ENCODE measurements at regions not wholly inside any gene's neighbourhood (a gene's known extent, or its start where the extent isn't known, plus 50 kb on each side); places are given as distances from the start of the nearest gene placed in this dataset.
"Not testable (repeated sequence)": the region's sequence is repeated elsewhere in the genome, so short reads cannot be mapped to it uniquely, and the experiment has no call there.

GRCh38 chr2:208781166-208781565 lies 374.6 kb downstream of the PTH2R start:
- intact Hi-C loops (cut with DNase I): no loop called here
- H3K27ac ChIP-seq (ENCODE audit: low read depth in 2 of 2, low read length in 2 of 2): no peak overlapping the region

GRCh38 chr2:208782097-208782496 lies 375.5 kb downstream of the PTH2R start:
- TF ChIP-seq CTCF (IDR thresholded peaks at IDR 0.05; ENCODE audit: borderline replicate concordance, extremely low read depth, insufficient read depth): no peak
- H3K4me3 ChIP-seq (ENCODE audit: low read length in 3 of 3): no peak overlapping the region
- DNase-seq (no peak), FAIRE-seq (no peak)
- intact Hi-C loops (cut with DNase I): no loop called here
- H3K27ac ChIP-seq (ENCODE audit: low read depth in 2 of 2, low read length in 2 of 2): no peak overlapping the region
- H3K4me1 ChIP-seq (ENCODE audit: control insufficient read depth in 2 of 3, insufficient read depth in 2 of 3, low read depth in 1 of 3, low read length in 3 of 3): no peaks in the 10 kb centered on the region
- no peak overlapping the region for H3K9ac ChIP-seq (ENCODE audit: low read length in 3 of 3)
- no peaks in the 10 kb centered on the region for H3K9me3 ChIP-seq (ENCODE audit: control insufficient read depth in 2 of 3, insufficient read depth in 1 of 3, low read length in 3 of 3)
- no peaks in the 10 kb centered on the region for H3K36me3 ChIP-seq (ENCODE audit: control insufficient read depth in 2 of 3, insufficient read depth in 3 of 3, low read length in 3 of 3)
- no peaks in the 10 kb centered on the region for H3K27me3 ChIP-seq (ENCODE audit: control insufficient read depth, insufficient read depth, low read length)

More at GRCh38 chr2:208781166-208781565, 374.6 kb downstream of the PTH2R start:
- Histone ChIP-seq H3K36me3 (ENCODE audit: control insufficient read depth in 2 of 3, insufficient read depth in 3 of 3, low read length in 3 of 3) (no peaks in the 10 kb centered on the region), H3K4me1 (ENCODE audit: control insufficient read depth in 2 of 3, insufficient read depth in 2 of 3, low read depth in 1 of 3, low read length in 3 of 3) (no peaks in the 10 kb centered on the region), H3K9me3 (ENCODE audit: control insufficient read depth in 2 of 3, insufficient read depth in 1 of 3, low read length in 3 of 3) (no peaks in the 10 kb centered on the region), H3K9ac (ENCODE audit: low read length in 3 of 3) (no peak overlapping the region), H3K27me3 (ENCODE audit: control insufficient read depth, insufficient read depth, low read length) (no peaks in the 10 kb centered on the region), H3K4me3 (ENCODE audit: low read length in 3 of 3) (no peak overlapping the region)
- no peak for DNase-seq
- no peak for TF ChIP-seq CTCF (IDR thresholded peaks at IDR 0.05; ENCODE audit: borderline replicate concordance, extremely low read depth, insufficient read depth)
- FAIRE-seq: no peak

GRCh38 chr2:208783184-208783583 lies 376.6 kb downstream of the PTH2R start:
- Histone ChIP-seq H3K27me3 (ENCODE audit: control insufficient read depth, insufficient read depth, low read length) (no peaks in the 10 kb centered on the region), H3K27ac (ENCODE audit: low read depth in 2 of 2, low read length in 2 of 2) (no peak overlapping the region), H3K36me3 (ENCODE audit: control insufficient read depth in 2 of 3, insufficient read depth in 3 of 3, low read length in 3 of 3) (no peaks in the 10 kb centered on the region), H3K9me3 (ENCODE audit: control insufficient read depth in 2 of 3, insufficient read depth in 1 of 3, low read length in 3 of 3) (no peaks in the 10 kb centered on the region), H3K9ac (ENCODE audit: low read length in 3 of 3) (no peak overlapping the region), H3K4me3 (ENCODE audit: low read length in 3 of 3) (no peak overlapping the region), H3K4me1 (ENCODE audit: control insufficient read depth in 2 of 3, insufficient read depth in 2 of 3, low read depth in 1 of 3, low read length in 3 of 3) (no peaks in the 10 kb centered on the region)
- no peak for TF ChIP-seq CTCF (IDR thresholded peaks at IDR 0.05; ENCODE audit: borderline replicate concordance, extremely low read depth, insufficient read depth)
- intact Hi-C loops (cut with DNase I): no loop called here
- DNase-seq (peak in 1 of 5 donors; percentile 3), FAIRE-seq (no peak)

- H3K9ac ChIP-seq (ENCODE audit: low read length in 3 of 3); H3K27ac ChIP-seq (ENCODE audit: low read depth in 2 of 2, low read length in 2 of 2); intact Hi-C loops (cut with DNase I); FAIRE-seq; H3K4me1 ChIP-seq (ENCODE audit: control insufficient read depth in 2 of 3, insufficient read depth in 2 of 3, low read depth in 1 of 3, low read length in 3 of 3); H3K9me3 ChIP-seq (ENCODE audit: control insufficient read depth in 2 of 3, insufficient read depth in 1 of 3, low read length in 3 of 3); H3K27me3 ChIP-seq (ENCODE audit: control insufficient read depth, insufficient read depth, low read length); H3K36me3 ChIP-seq (ENCODE audit: control insufficient read depth in 2 of 3, insufficient read depth in 3 of 3, low read length in 3 of 3); H3K4me3 ChIP-seq (ENCODE audit: low read length in 3 of 3): not testable (repeated sequence)
- DNase-seq: peak in 1 of 5 donors; percentile 35
Measured at GRCh38 chr2:208784774-208785173, 378.2 kb downstream of the PTH2R start.

Data from kidney (tissue), 13 donors.